ENCODE measurements at regions not wholly inside any gene's neighbourhood (a gene's known extent, or its start where the extent isn't known, plus 50 kb on each side); places are given as distances from the start of the nearest gene placed in this dataset.

DNA sequence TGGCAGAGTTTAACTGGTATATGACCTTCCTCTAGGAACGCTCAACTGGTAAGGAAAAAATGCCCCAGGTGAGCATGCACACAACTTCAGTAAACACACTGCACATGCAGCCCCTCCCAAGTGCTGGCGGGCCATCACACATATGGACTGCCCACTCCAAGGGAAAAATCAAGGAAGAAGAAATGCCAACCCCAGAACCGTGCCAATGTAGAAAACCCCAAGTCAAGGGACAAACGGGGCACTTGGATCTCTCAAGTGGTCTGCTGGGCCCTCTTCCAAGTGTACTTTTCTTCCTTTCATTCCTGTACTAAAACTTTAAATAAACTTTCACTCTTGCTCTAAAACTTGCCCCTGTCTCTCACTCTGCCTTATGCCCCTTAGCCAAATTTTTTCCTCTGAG lies 76.4 kb upstream of the ACVR1 start:
- TF ChIP-seq POLR2A (IDR thresholded peaks at IDR 0.05): no peak
- TF ChIP-seq, protein P1, sequence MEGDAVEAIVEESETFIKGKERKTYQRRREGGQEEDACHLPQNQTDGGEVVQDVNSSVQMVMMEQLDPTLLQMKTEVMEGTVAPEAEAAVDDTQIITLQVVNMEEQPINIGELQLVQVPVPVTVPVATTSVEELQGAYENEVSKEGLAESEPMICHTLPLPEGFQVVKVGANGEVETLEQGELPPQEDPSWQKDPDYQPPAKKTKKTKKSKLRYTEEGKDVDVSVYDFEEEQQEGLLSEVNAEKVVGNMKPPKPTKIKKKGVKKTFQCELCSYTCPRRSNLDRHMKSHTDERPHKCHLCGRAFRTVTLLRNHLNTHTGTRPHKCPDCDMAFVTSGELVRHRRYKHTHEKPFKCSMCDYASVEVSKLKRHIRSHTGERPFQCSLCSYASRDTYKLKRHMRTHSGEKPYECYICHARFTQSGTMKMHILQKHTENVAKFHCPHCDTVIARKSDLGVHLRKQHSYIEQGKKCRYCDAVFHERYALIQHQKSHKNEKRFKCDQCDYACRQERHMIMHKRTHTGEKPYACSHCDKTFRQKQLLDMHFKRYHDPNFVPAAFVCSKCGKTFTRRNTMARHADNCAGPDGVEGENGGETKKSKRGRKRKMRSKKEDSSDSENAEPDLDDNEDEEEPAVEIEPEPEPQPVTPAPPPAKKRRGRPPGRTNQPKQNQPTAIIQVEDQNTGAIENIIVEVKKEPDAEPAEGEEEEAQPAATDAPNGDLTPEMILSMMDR (IDR thresholded peaks at IDR 0.05): no peak
